Fibroblast of mammary gland (primary cell): ENCODE measurements at regions not wholly inside any gene's neighbourhood (a gene's known extent, or its start where the extent isn't known, plus 50 kb on each side); places are given as distances from the start of the nearest gene placed in this dataset.
A peak's percentile ranks its signal among the peaks of the same experiment; 100 is the strongest.
"Not testable (repeated sequence)": the region's sequence is repeated elsewhere in the genome, so short reads cannot be mapped to it uniquely, and the experiment has no call there.

ENCODE experiments used
- DNase-seq: peaks from one replicate; pipeline ENCODE4 v3.0.0-alpha.2; 2010; ENCODE audit warnings: low read depth
- H3K4me3 ChIP-seq: 2 replicates; pipeline ENCODE4 v1.5.1; 2011; ENCODE audit warnings: low read depth, mild to moderate bottlenecking, low read length, moderate library complexity; ENCODE audit not compliant: control insufficient read depth
- CTCF ChIP-seq: conservative IDR thresholded peaks from 2 replicates; pipeline ENCODE4 v1.5.1; 2011; ENCODE audit warnings: low read depth, low read length, inconsistent platforms; ENCODE audit not compliant: control insufficient read depth, insufficient read depth

- TF ChIP-seq CTCF = no peak
- DNase-seq = no peak
Measured at GRCh38 chr5:67643536-67643935, 446.9 kb upstream of the CD180 start.

GRCh38 chr5:67639976-67640375, 443.4 kb upstream of the CD180 start:
- H3K4me3 ChIP-seq = no peak overlapping the region
- no peak for TF ChIP-seq CTCF
- no peak for DNase-seq

More at GRCh38 chr5:67643536-67643935, 446.9 kb upstream of the CD180 start:
- no peak overlapping the region for H3K4me3 ChIP-seq

- peak; percentile 61 for DNase-seq
- TF ChIP-seq CTCF = no peak
- no peak overlapping the region for H3K4me3 ChIP-seq
Measured at GRCh38 chr5:67639313-67639712, 442.7 kb upstream of the CD180 start.

- no peak for DNase-seq
- no peak for TF ChIP-seq CTCF
- H3K4me3 ChIP-seq = no peak overlapping the region
Measured at GRCh38 chr5:67636850-67637524, 440.4 kb upstream of the CD180 start.

GRCh38 chr5:67636091-67636490, 439.5 kb upstream of the CD180 start:
- no peak for DNase-seq
- TF ChIP-seq CTCF = no peak
- H3K4me3 ChIP-seq = no peak overlapping the region

- not testable (repeated sequence) for DNase-seq, H3K4me3 ChIP-seq
Measured at GRCh38 chr5:67627079-67627478, 430.5 kb upstream of the CD180 start.

- no peak for TF ChIP-seq CTCF
- no peak for DNase-seq
- no peak overlapping the region for H3K4me3 ChIP-seq
Measured at GRCh38 chr5:67623078-67623477, 426.5 kb upstream of the CD180 start.
